ENCODE measurements at regions not wholly inside any gene's neighbourhood (a gene's known extent, or its start where the extent isn't known, plus 50 kb on each side); places are given as distances from the start of the nearest gene placed in this dataset.

- no peak for TF ChIP-seq CTCF (IDR thresholded peaks at IDR 0.05; ENCODE audit: insufficient read depth, low read length, severe bottlenecking)
- H3K27me3 ChIP-seq (ENCODE audit: control insufficient read depth, insufficient read depth, low read length): no peaks in the 10 kb centered on the region
- no peak overlapping the region for H3K4me3 ChIP-seq (ENCODE audit: low read depth, low read length)
- FAIRE-seq (no peak), DNase-seq (ENCODE audit: low read depth) (no peak)
- no peaks in the 10 kb centered on the region for H3K36me3 ChIP-seq (ENCODE audit: control insufficient read depth, insufficient read depth, low read length)
Observed at GRCh38 chr3:124630960-124631359, 99.3 kb upstream of the UMPS start.

- H3K36me3 ChIP-seq (ENCODE audit: control insufficient read depth, insufficient read depth, low read length): no peaks in the 10 kb centered on the region
- H3K4me3 ChIP-seq (ENCODE audit: low read depth, low read length): no peak overlapping the region
- no peak for DNase-seq (ENCODE audit: low read depth)
- H3K27me3 ChIP-seq (ENCODE audit: control insufficient read depth, insufficient read depth, low read length): peaks cover 3% of the 10 kb centered on the region
- no peak for FAIRE-seq
- no peak for TF ChIP-seq CTCF (IDR thresholded peaks at IDR 0.05; ENCODE audit: insufficient read depth, low read length, severe bottlenecking)
Observed at GRCh38 chr3:124631727-124632126, 98.5 kb upstream of the UMPS start.

- no peak for TF ChIP-seq CTCF (IDR thresholded peaks at IDR 0.05; ENCODE audit: insufficient read depth, low read length, severe bottlenecking)
- Histone ChIP-seq H3K4me3 (ENCODE audit: low read depth, low read length) (no peak overlapping the region), H3K27me3 (ENCODE audit: control insufficient read depth, insufficient read depth, low read length) (peaks cover 5% of the 10 kb centered on the region), H3K36me3 (ENCODE audit: control insufficient read depth, insufficient read depth, low read length) (no peaks in the 10 kb centered on the region)
- FAIRE-seq: no peak
- DNase-seq (ENCODE audit: low read depth): no peak
Observed at GRCh38 chr3:124632566-124633140, 97.6 kb upstream of the UMPS start.

GRCh38 chr3:124633524-124633923 is 96.7 kb upstream of the UMPS start:
- no peak for TF ChIP-seq CTCF (IDR thresholded peaks at IDR 0.05; ENCODE audit: insufficient read depth, low read length, severe bottlenecking)

GRCh38 chr3:124634210-124635168 is 95.8 kb upstream of the UMPS start:
- Histone ChIP-seq H3K27me3 (ENCODE audit: control insufficient read depth, insufficient read depth, low read length) (peaks cover 6% of the 10 kb centered on the region), H3K36me3 (ENCODE audit: control insufficient read depth, insufficient read depth, low read length) (no peaks in the 10 kb centered on the region), H3K4me3 (ENCODE audit: low read depth, low read length) (no peak overlapping the region)
- peak; percentile 75 for FAIRE-seq
- no peak for DNase-seq (ENCODE audit: low read depth)
- no peak for TF ChIP-seq CTCF (IDR thresholded peaks at IDR 0.05; ENCODE audit: insufficient read depth, low read length, severe bottlenecking)

More at GRCh38 chr3:124633524-124633923, 96.7 kb upstream of the UMPS start:
- Histone ChIP-seq H3K36me3 (ENCODE audit: control insufficient read depth, insufficient read depth, low read length) (no peaks in the 10 kb centered on the region), H3K27me3 (ENCODE audit: control insufficient read depth, insufficient read depth, low read length) (peaks cover 6% of the 10 kb centered on the region), H3K4me3 (ENCODE audit: low read depth, low read length) (no peak overlapping the region)
- no peak for FAIRE-seq
- DNase-seq (ENCODE audit: low read depth): no peak

All from bronchial epithelial cell (primary cell).